ENCODE measurements at regions not wholly inside any gene's neighbourhood (a gene's known extent, or its start where the extent isn't known, plus 50 kb on each side); places are given as distances from the start of the nearest gene placed in this dataset.
"Not testable (repeated sequence)": the region's sequence is repeated elsewhere in the genome, so short reads cannot be mapped to it uniquely, and the experiment has no call there.

DNA sequence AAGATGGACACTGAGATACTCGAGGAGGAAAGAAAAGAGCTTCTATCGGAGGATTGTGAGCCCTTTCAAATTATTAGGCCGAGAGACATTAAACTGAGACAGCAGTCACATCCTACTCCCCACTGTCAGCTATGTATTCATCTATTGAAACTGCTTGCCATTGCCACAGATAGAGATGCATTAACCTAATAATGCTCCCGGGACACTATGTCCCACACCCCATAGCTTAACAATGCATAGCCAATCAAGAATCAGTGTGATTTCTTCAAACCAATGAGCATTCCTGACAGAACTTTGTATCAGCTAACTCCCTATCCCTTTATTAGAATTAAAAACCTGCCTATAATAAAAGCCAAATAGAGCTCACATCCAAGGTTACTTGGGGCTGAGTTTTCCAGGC is 118.1 kb upstream of the NEIL3 start:
- no peak for DNase-seq

DNA sequence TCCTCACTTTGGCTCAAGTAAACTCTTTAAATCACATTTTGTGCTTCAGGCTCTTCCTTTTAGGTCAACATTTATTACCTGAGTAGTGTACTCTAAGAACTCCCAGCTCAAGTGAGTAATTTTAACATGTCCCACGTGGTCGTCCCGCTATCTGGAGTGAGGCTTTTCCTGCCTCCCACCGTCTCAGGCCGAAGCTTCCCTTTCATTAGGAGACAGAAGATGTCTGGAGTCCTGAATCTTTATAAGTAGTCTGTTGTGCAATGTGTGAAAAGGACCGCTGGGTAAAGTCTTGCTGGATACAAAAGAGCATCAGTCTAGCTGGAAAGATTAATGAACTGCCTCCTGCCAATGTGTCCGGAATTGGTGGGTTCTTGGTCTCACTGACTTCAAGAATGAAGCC is 117.7 kb upstream of the NEIL3 start:
- DNase-seq: no peak

DNA sequence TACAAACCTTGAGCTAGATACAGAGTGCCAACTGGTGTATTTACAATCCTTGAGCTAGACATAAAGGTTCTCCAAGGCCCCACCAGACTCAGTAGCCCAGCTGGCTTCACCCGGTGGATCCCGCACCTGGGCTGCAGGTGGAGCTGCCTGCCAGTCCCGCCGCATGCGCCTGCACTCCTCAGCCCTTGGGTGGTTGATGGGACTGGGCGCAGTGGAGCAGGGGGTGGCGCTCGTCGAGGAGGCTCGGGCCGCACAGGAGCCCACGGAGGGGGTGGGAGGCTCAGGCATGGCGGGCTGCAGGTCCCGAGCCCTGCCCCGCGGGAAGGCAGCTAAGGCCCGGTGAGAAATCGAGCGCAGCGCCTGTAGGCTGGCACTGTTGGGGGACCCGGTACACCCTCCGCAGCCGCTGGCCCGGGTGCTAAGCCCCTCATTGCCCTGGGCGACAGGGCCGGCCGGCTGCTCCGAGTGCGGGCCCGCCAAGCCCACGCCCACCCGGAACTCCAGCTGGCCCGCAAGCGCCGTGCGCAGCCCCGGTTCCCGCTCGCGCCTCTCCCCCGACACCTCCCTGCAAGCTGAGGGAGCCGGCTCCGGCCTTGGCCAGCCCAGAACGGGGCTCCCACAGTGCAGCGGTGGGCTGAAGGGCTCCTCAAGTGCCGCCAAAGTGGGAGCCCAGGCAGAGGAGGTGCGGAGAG is 116.5 kb upstream of the NEIL3 start:
- not testable (repeated sequence) for DNase-seq

DNA sequence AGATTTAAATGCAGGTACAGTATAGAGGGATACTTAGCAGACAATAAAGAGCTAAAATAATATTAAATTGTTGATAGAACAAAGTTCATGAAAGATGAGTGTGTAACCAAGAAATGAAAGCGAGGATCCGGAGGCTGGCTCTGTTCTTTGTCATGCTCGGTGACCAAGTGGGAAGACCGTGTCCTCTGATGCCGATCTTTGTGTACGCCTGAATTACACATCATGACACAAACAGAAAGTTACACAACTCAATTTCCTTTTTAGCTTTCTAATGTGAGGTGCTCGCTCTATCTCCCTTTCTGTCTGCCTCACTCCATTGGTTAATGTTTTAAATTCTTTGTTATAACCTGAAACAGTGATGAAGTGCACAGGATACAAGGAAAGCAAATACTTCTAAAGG is 114.8 kb upstream of the NEIL3 start:
- no peak for DNase-seq

DNA sequence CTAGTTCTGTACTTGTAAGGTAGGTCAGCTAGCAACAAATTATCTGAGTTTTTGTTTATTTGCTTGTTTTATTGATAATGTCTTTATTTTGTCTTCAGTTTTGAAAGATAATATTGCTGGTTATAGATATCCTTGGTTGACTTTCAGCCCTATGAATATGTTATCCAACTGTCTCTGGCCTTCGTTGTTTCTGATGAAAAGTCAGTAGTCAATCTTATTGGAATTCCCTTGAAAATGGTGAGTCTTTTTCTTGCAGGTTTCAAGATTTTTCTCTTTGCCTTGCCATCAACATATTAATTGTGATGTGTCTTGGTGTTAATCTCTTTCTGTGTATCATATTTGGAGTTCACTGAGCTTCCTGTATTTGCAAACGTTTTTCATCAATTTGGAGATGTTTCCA is 113.1 kb upstream of the NEIL3 start:
- no peak for DNase-seq

DNA sequence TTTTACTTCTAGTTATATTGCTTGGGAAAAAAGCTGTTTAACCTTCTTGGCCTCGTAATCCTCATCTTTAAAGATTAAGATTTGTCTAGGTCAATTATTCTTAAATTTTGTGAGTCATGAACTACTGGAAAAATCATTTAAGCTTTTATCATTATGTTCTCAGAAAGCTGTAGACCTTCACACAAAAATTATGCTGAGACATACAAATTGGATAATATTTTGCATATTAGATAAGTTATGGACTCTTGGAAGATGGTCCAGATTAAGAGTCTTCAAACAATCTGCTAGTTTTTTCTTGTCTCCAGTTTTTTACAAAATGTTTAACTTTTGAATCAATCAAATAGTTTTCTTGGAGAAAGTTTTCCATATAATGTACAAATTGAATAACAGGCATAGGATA is 108.1 kb upstream of the NEIL3 start:
- no peak for DNase-seq

DNA sequence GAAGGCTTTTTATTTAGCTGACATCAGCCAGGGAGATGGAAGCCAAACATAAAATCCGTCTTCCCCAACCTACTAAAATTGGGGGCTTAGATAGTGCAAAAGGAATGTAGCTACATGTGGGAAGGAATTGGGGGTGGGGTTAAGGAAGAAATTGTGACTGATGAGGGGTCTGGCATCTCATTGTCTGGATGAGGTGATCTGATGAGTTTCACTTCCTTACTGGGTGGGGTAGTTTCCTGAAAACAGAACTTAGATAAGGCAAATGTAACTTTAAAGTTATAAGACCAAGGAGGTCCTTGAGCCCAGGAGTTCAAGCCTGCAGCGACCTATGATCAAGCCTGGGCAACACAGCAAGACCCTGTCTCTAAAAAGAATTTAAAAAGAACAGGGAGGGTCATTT is 105.5 kb upstream of the NEIL3 start:
- no peak for DNase-seq

DNA sequence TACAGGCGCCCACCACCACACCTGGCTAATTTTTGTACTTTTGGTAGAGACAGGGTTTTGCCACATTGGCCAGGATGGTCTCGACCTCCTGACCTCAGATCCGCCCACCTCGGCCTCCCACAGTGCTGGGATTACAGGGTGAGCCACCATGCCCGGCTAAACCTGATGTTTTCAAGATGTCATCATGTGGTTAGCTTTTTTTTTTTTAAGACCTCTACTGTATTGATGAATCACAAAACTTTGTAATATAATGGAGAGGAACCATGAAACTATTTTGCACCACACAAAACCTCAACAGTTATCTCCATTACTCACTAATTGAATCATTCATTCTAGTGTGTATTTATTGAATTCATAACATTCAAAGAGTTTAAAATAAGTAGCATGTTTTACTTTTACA is 94.7 kb upstream of the NEIL3 start:
- DNase-seq: no peak

DNA sequence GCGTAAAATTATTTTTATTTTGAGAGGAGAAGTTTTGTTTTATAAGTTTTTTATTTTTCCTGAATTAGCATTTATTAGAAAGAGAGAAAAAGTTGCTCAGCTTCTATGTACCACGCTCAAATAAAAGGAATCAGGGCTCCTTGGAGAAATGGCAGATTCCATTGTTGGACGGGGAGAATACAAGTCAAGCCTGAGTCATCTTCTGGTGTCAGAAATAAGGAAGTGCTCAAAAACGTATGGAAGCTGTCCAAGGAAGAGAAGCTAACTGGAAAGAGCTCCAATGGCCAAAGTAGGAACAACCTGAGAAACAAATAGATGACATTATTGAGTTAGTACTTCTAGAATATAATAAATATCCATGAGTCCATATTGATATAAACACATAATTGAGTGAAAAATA is 89.3 kb upstream of the NEIL3 start:
- DNase-seq: no peak

GRCh38 chr4:177222781-177223180 is 86.9 kb upstream of the NEIL3 start:
- no peak for DNase-seq

DNA sequence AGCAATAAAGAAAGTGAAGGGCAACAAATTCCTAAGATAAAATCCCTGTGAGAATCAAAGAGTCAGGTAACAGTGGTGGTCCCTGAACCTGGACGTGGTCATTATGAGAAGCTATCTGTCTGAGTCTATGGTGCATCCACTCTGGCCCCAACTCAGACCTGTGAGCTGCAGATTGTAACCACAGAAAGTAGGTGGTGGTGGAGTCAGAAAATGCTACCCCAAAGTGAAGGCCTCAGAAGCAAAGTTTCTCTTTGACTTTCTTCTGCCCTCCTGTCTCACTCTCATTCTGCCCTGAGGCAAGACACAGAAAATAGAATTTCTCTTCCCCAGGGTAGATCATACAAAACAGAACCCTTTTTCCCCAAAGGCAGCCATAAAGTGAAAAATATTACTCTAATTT is 84.1 kb upstream of the NEIL3 start:
- DNase-seq: no peak

DNA sequence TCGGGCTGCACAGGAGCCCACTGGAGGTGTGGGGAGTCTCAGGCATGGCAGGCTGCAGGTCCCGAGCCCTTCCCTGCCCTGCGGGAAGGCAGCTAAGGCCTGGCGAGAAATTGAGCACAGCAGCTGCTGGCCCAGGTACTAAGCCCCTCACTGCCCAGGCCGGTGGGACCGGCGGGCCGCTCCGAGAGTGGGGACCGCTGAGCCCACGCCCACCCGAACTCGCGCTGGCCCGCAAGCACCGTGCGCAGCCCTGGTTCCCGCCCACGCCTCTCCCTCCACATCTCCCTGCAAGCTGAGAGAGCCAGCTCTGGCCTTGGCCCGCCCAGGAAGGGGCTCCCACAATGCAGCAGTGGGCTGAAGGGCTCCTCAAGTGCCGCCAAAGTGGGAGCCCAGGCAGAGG is 82.0 kb upstream of the NEIL3 start:
- DNase-seq: no peak

GRCh38 chr4:177228599-177228998 is 81.1 kb upstream of the NEIL3 start:
- DNase-seq: no peak

- DNase-seq: no peak
Measured at GRCh38 chr4:177229331-177229730, 80.3 kb upstream of the NEIL3 start.

DNA sequence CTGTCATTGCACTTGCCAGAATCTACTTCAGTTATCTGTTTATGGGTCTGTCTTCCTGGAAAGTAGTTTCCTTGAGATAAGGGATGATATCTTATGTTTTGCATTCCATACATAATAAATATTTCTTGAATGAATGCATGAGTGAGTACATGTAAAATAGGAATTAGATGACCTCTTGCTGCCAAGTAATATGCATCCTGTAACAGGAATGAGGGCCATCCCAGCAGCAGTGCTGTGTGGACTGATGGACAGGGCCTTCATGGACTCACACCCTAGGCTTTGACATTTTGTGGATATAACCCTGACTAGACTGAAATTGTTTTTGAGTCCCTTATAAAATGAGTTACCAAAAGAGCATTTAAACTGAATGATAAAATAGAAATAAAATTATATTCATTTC is 77.2 kb upstream of the NEIL3 start:
- no peak for DNase-seq

DNA sequence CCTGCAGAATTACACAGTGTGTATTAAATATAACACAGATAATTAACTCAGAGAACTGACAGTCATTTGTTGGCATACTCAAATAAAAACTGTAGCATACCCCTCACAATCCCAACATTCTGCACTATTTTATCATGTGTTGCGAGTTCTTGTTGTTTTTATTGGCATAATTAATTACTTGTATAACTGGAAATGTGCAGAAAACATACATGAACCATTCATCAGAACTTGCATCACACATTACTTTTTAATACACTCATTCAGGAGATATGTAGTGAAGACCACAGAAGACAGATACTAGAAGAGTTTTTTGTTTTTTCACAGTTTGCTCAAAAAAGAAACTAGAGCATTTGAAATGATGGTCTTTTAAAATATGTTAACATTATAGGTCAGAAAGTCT is 74.6 kb upstream of the NEIL3 start:
- DNase-seq: no peak

GRCh38 chr4:177236886-177237285 is 72.8 kb upstream of the NEIL3 start:
- DNase-seq: no peak

GRCh38 chr4:177237291-177237690 is 72.4 kb upstream of the NEIL3 start:
- DNase-seq: no peak

GRCh38 chr4:177239477-177239876 is 70.2 kb upstream of the NEIL3 start:
- no peak for DNase-seq

- DNase-seq: no peak
Measured at GRCh38 chr4:177239878-177240277, 69.8 kb upstream of the NEIL3 start.

DNA sequence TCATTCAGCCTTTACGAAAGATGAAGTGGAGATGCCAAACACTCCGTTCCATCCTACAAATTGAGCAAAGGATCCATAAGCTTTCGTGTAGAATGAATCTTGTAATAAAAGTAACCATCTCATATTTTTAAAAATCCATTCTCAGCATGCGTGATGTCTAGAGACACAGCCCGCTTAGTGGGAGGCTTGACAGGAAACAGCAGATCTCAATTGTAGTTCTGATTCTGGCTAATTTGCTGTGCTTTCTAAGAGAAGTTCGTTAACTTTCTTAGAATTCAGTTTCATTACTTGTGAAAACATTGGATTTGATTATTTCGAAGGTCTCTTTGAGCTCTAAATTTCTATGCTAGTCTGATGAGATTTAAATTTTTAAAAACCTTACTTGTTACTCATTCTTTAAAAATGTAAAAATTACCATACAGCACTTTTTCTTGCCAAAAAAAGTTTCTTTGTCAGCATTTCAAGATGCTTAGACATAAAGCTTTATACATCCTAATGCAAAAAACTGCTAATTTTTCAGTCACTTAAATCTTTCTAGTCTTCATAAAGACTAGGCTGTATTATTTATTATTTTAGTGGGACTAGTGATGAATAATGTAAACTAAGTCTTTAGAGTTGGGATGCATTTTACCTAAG is 66.9 kb upstream of the NEIL3 start:
- no peak for DNase-seq

DNA sequence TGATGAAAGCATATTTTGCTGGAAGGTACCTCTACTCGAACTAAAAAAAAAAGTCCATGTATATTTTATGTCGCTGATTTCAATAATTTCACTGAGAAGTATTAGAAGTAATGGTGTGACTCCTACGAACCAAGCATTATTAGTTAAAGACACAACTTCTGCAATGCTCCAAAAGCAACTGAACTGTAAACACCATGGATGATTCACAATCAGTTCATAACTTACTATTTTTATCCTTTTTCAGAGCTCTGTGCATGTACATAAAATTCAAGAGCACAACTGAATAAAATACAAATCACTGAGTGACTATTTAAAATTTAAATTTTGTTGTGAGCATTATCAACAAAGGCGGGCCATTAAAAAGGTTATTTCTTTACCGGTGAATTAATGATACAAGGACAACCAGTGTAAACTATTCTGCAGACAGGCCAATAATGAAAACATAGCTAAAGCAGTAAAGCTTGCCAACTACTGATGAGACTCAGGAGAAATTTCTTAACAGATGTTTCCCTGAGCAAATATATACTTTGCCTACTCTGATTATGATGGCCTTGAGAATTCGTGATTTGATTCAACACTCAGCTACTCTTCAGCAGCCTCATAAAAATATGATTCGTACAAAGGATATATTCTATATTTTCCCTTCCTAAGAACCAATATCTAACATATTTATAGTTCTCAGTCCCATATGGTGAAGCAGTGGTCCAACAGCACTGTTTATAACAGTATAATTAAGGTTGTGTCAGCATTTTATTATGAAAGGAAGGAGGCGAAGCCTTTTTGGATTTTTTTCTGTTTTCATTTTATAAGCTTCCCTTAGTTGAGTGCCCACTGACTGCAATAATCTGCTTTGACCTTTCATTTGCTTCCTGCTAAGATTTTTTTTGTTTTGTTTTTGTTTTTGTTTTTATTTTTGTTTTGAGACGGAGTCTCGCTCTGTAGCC is 62.8 kb upstream of the NEIL3 start:
- no peak for DNase-seq

- peak; percentile 59 to 75 for DNase-seq
Measured at GRCh38 chr4:177250056-177250696, 59.5 kb upstream of the NEIL3 start.

Data from CD4-positive, alpha-beta T cell treated with Interleukin-4 for 1 hour (primary cell).